ENCODE measurements at regions not wholly inside any gene's neighbourhood (a gene's known extent, or its start where the extent isn't known, plus 50 kb on each side); places are given as distances from the start of the nearest gene placed in this dataset.

GRCh38 chr21:34018185-34018584 lies 55.2 kb upstream of the MRPS6 start:
- DNase-seq (ENCODE audit: extremely low read depth, low read depth) = no peak
- TF ChIP-seq CTCF (IDR thresholded peaks at IDR 0.05; ENCODE audit: low read depth, low read length, missing control alignments) = no peak
- H3K4me3 ChIP-seq (replicated peaks; ENCODE audit: low read depth, low read length) = no peak overlapping the region

- DNase-seq (ENCODE audit: extremely low read depth, low read depth) = no peak
- H3K4me3 ChIP-seq (replicated peaks; ENCODE audit: low read depth, low read length) = no peak overlapping the region
- TF ChIP-seq CTCF (IDR thresholded peaks at IDR 0.05; ENCODE audit: low read depth, low read length, missing control alignments) = no peak
These were observed 56.1 kb upstream of the MRPS6 start for GRCh38 chr21:34017039-34017961.

- no peak for DNase-seq (ENCODE audit: extremely low read depth, low read depth)
- no peak overlapping the region for H3K4me3 ChIP-seq (replicated peaks; ENCODE audit: low read depth, low read length)
- TF ChIP-seq CTCF (IDR thresholded peaks at IDR 0.05; ENCODE audit: low read depth, low read length, missing control alignments) = no peak
These were observed 60.7 kb upstream of the MRPS6 start for GRCh38 chr21:34012640-34013039.

- no peak for DNase-seq (ENCODE audit: extremely low read depth, low read depth)
- no peak for TF ChIP-seq CTCF (IDR thresholded peaks at IDR 0.05; ENCODE audit: low read depth, low read length, missing control alignments)
- no peak overlapping the region for H3K4me3 ChIP-seq (replicated peaks; ENCODE audit: low read depth, low read length)
These were observed 61.7 kb upstream of the MRPS6 start for GRCh38 chr21:34011660-34012059.

- no peak for DNase-seq (ENCODE audit: extremely low read depth, low read depth)
- H3K4me3 ChIP-seq (replicated peaks; ENCODE audit: low read depth, low read length) = no peak overlapping the region
- no peak for TF ChIP-seq CTCF (IDR thresholded peaks at IDR 0.05; ENCODE audit: low read depth, low read length, missing control alignments)
These were observed 64.2 kb upstream of the MRPS6 start for GRCh38 chr21:34009193-34009592.

- DNase-seq (ENCODE audit: extremely low read depth, low read depth) = no peak
- no peak for TF ChIP-seq CTCF (IDR thresholded peaks at IDR 0.05; ENCODE audit: low read depth, low read length, missing control alignments)
- no peak overlapping the region for H3K4me3 ChIP-seq (replicated peaks; ENCODE audit: low read depth, low read length)
These were observed 64.8 kb upstream of the MRPS6 start for GRCh38 chr21:34008618-34009017.
